ENCODE measurements at regions not wholly inside any gene's neighbourhood (a gene's known extent, or its start where the extent isn't known, plus 50 kb on each side); places are given as distances from the start of the nearest gene placed in this dataset.

DNA sequence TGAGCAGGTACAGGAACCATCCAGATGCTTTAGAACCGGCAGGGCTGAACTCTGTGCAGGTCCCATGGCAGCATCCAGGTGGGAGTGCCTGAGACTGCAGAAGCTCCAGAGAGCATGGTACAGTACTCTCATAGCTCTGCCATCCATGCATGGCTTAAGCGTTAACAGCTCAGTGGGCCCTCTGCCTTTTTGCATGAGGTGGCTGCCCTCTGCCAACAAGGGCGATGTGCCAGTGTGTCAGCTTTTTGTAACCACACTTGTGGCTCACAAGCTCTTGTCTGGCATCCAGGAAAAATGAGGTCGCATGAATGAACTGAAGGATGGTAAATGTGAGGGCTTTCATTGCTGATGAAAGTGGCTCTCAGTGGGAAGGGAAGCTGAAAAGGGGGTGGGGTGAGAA, 950.1 kb downstream of the DIPK2A start:
- H3K27ac Mint-ChIP-seq, result no peak overlapping the region

More for the DNA sequence above, 950.1 kb downstream of the DIPK2A start:
- H3K4me1 Mint-ChIP-seq, result no peaks in the 10 kb centered on the region
- H3K4me1 ChIP-seq (ENCODE audit: insufficient read depth), result no peaks in the 10 kb centered on the region
- H3K27me3 Mint-ChIP-seq (ENCODE audit: insufficient read depth, low read depth, poor library complexity), result peaks cover 1% of the 10 kb centered on the region
- TF ChIP-seq, protein P1, sequence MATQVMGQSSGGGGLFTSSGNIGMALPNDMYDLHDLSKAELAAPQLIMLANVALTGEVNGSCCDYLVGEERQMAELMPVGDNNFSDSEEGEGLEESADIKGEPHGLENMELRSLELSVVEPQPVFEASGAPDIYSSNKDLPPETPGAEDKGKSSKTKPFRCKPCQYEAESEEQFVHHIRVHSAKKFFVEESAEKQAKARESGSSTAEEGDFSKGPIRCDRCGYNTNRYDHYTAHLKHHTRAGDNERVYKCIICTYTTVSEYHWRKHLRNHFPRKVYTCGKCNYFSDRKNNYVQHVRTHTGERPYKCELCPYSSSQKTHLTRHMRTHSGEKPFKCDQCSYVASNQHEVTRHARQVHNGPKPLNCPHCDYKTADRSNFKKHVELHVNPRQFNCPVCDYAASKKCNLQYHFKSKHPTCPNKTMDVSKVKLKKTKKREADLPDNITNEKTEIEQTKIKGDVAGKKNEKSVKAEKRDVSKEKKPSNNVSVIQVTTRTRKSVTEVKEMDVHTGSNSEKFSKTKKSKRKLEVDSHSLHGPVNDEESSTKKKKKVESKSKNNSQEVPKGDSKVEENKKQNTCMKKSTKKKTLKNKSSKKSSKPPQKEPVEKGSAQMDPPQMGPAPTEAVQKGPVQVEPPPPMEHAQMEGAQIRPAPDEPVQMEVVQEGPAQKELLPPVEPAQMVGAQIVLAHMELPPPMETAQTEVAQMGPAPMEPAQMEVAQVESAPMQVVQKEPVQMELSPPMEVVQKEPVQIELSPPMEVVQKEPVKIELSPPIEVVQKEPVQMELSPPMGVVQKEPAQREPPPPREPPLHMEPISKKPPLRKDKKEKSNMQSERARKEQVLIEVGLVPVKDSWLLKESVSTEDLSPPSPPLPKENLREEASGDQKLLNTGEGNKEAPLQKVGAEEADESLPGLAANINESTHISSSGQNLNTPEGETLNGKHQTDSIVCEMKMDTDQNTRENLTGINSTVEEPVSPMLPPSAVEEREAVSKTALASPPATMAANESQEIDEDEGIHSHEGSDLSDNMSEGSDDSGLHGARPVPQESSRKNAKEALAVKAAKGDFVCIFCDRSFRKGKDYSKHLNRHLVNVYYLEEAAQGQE (IDR thresholded peaks at IDR 0.05; ENCODE audit: unreplicated experiment), result no peak
- TF ChIP-seq JUNB (IDR thresholded peaks at IDR 0.05; ENCODE audit: unreplicated experiment) (no peak), CREB1 (CRISPR knock-in tag; IDR thresholded peaks at IDR 0.05; ENCODE audit: low read depth) (no peak), STAT1 (IDR thresholded peaks at IDR 0.05; ENCODE audit: unreplicated experiment) (no peak), EZH2phosphoT487 (IDR thresholded peaks at IDR 0.05; ENCODE audit: unreplicated experiment) (no peak)
- TF ChIP-seq, protein P2, sequence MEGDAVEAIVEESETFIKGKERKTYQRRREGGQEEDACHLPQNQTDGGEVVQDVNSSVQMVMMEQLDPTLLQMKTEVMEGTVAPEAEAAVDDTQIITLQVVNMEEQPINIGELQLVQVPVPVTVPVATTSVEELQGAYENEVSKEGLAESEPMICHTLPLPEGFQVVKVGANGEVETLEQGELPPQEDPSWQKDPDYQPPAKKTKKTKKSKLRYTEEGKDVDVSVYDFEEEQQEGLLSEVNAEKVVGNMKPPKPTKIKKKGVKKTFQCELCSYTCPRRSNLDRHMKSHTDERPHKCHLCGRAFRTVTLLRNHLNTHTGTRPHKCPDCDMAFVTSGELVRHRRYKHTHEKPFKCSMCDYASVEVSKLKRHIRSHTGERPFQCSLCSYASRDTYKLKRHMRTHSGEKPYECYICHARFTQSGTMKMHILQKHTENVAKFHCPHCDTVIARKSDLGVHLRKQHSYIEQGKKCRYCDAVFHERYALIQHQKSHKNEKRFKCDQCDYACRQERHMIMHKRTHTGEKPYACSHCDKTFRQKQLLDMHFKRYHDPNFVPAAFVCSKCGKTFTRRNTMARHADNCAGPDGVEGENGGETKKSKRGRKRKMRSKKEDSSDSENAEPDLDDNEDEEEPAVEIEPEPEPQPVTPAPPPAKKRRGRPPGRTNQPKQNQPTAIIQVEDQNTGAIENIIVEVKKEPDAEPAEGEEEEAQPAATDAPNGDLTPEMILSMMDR (conservative IDR thresholded peaks at IDR 0.05; ENCODE audit: low read depth in 2 of 2), result no peak
- TF ChIP-seq, protein P3, sequence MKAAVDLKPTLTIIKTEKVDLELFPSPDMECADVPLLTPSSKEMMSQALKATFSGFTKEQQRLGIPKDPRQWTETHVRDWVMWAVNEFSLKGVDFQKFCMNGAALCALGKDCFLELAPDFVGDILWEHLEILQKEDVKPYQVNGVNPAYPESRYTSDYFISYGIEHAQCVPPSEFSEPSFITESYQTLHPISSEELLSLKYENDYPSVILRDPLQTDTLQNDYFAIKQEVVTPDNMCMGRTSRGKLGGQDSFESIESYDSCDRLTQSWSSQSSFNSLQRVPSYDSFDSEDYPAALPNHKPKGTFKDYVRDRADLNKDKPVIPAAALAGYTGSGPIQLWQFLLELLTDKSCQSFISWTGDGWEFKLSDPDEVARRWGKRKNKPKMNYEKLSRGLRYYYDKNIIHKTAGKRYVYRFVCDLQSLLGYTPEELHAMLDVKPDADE (IDR thresholded peaks at IDR 0.05), result no peak
- TF ChIP-seq, protein P4, sequence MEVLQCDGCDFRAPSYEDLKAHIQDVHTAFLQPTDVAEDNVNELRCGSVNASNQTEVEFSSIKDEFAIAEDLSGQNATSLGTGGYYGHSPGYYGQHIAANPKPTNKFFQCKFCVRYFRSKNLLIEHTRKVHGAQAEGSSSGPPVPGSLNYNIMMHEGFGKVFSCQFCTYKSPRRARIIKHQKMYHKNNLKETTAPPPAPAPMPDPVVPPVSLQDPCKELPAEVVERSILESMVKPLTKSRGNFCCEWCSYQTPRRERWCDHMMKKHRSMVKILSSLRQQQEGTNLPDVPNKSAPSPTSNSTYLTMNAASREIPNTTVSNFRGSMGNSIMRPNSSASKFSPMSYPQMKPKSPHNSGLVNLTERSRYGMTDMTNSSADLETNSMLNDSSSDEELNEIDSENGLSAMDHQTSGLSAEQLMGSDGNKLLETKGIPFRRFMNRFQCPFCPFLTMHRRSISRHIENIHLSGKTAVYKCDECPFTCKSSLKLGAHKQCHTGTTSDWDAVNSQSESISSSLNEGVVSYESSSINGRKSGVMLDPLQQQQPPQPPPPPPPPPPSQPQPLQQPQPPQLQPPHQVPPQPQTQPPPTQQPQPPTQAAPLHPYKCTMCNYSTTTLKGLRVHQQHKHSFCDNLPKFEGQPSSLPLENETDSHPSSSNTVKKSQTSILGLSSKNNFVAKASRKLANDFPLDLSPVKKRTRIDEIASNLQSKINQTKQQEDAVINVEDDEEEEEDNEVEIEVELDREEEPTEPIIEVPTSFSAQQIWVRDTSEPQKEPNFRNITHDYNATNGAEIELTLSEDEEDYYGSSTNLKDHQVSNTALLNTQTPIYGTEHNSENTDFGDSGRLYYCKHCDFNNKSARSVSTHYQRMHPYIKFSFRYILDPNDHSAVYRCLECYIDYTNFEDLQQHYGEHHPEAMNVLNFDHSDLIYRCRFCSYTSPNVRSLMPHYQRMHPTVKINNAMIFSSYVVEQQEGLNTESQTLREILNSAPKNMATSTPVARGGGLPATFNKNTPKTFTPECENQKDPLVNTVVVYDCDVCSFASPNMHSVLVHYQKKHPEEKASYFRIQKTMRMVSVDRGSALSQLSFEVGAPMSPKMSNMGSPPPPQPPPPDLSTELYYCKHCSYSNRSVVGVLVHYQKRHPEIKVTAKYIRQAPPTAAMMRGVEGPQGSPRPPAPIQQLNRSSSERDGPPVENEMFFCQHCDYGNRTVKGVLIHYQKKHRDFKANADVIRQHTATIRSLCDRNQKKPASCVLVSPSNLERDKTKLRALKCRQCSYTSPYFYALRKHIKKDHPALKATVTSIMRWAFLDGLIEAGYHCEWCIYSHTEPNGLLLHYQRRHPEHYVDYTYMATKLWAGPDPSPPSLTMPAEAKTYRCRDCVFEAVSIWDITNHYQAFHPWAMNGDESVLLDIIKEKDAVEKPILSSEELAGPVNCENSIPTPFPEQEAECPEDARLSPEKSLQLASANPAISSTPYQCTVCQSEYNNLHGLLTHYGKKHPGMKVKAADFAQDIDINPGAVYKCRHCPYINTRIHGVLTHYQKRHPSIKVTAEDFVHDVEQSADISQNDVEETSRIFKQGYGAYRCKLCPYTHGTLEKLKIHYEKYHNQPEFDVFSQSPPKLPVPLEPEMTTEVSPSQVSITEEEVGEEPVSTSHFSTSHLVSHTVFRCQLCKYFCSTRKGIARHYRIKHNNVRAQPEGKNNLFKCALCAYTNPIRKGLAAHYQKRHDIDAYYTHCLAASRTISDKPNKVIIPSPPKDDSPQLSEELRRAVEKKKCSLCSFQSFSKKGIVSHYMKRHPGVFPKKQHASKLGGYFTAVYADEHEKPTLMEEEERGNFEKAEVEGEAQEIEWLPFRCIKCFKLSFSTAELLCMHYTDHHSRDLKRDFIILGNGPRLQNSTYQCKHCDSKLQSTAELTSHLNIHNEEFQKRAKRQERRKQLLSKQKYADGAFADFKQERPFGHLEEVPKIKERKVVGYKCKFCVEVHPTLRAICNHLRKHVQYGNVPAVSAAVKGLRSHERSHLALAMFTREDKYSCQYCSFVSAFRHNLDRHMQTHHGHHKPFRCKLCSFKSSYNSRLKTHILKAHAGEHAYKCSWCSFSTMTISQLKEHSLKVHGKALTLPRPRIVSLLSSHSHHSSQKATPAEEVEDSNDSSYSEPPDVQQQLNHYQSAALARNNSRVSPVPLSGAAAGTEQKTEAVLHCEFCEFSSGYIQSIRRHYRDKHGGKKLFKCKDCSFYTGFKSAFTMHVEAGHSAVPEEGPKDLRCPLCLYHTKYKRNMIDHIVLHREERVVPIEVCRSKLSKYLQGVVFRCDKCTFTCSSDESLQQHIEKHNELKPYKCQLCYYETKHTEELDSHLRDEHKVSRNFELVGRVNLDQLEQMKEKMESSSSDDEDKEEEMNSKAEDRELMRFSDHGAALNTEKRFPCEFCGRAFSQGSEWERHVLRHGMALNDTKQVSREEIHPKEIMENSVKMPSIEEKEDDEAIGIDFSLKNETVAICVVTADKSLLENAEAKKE (CRISPR knock-in tag; IDR thresholded peaks at IDR 0.05), result no peak
- peaks cover 7% of the 10 kb centered on the region; the same call in 1 of the 3 replicates for H3K9me3 Mint-ChIP-seq
- no peak overlapping the region for H2AFZ ChIP-seq
- H3K27ac ChIP-seq (ENCODE audit: low read depth), result no peak overlapping the region
- ATAC-seq (no peak), DNase-seq (ENCODE audit: low spot score) (no peak)
- H3K4me3 ChIP-seq, result no peak overlapping the region
- no peaks in the 10 kb centered on the region for H3F3A ChIP-seq (replicated peaks; ENCODE audit: low read depth)
- no peak overlapping the region for H3K4me3 Mint-ChIP-seq
- 0 out of 3 replicates have a peak, but pooled peaks cover 3% of the 10 kb centered on the region for H3K36me3 Mint-ChIP-seq (ENCODE audit: low read depth)
- H3K9me2 ChIP-seq (ENCODE audit: insufficient read depth), result no peaks in the 10 kb centered on the region
- no peaks in the 10 kb centered on the region for H3K36me3 ChIP-seq (ENCODE audit: insufficient read depth)
- H3K27me3 ChIP-seq (ENCODE audit: insufficient read depth), result no peaks in the 10 kb centered on the region
- no peaks in the 10 kb centered on the region for H3K79me2 ChIP-seq (replicated peaks; ENCODE audit: insufficient read depth)
- no peaks in the 10 kb centered on the region for H4K20me1 ChIP-seq (replicated peaks; ENCODE audit: insufficient read depth)
- no peak overlapping the region for H3K4me2 ChIP-seq
